ENCODE measurements at regions not wholly inside any gene's neighbourhood (a gene's known extent, or its start where the extent isn't known, plus 50 kb on each side); places are given as distances from the start of the nearest gene placed in this dataset.

- no peak for TF ChIP-seq CTCF (IDR thresholded peaks at IDR 0.05; ENCODE audit: insufficient read depth, low read depth, low read length)
- CTCF ChIA-PET, result no interaction called here
- no peak for DNase-seq (ENCODE audit: low read depth)
- no peaks in the 10 kb centered on the region for H3K27me3 ChIP-seq (ENCODE audit: control insufficient read depth, insufficient read depth, low read length)
- no peaks in the 10 kb centered on the region for H3K36me3 ChIP-seq (ENCODE audit: control insufficient read depth, insufficient read depth, low read length)
- no peak overlapping the region for H3K4me3 ChIP-seq (ENCODE audit: low read depth, low read length)
- POLR2A ChIA-PET, result interaction anchor here (0.6 kb wide), 1 partner anchor 351 kb away, joined by 3 read pairs; no protein-coding TSS in a partner anchor
These were observed 305.7 kb downstream of the PDGFC start for GRCh38 chr4:156665780-156666366.

- ChIA-PET CTCF (interaction anchor here (1.0 kb wide), 1 partner anchor 9 kb away, joined by 4 read pairs; no protein-coding TSS in a partner anchor), POLR2A (no interaction called here)
- no peaks in the 10 kb centered on the region for H3K36me3 ChIP-seq (ENCODE audit: control insufficient read depth, insufficient read depth, low read length)
- H3K4me3 ChIP-seq (ENCODE audit: low read depth, low read length), result no peak overlapping the region
- no peak for TF ChIP-seq CTCF (IDR thresholded peaks at IDR 0.05; ENCODE audit: insufficient read depth, low read depth, low read length)
- no peak for DNase-seq (ENCODE audit: low read depth)
- H3K27me3 ChIP-seq (ENCODE audit: control insufficient read depth, insufficient read depth, low read length), result no peaks in the 10 kb centered on the region
These were observed 307.9 kb downstream of the PDGFC start for GRCh38 chr4:156663663-156664062.

GRCh38 chr4:156662921-156663320 is 308.7 kb downstream of the PDGFC start:
- no peaks in the 10 kb centered on the region for H3K27me3 ChIP-seq (ENCODE audit: control insufficient read depth, insufficient read depth, low read length)
- ChIA-PET POLR2A (no interaction called here), CTCF (no interaction called here)
- no peak for DNase-seq (ENCODE audit: low read depth)
- TF ChIP-seq CTCF (IDR thresholded peaks at IDR 0.05; ENCODE audit: insufficient read depth, low read depth, low read length), result no peak
- H3K4me3 ChIP-seq (ENCODE audit: low read depth, low read length), result no peak overlapping the region
- no peaks in the 10 kb centered on the region for H3K36me3 ChIP-seq (ENCODE audit: control insufficient read depth, insufficient read depth, low read length)

- DNase-seq (ENCODE audit: low read depth), result no peak
- no peak overlapping the region for H3K4me3 ChIP-seq (ENCODE audit: low read depth, low read length)
- H3K36me3 ChIP-seq (ENCODE audit: control insufficient read depth, insufficient read depth, low read length), result no peaks in the 10 kb centered on the region
- no peaks in the 10 kb centered on the region for H3K27me3 ChIP-seq (ENCODE audit: control insufficient read depth, insufficient read depth, low read length)
- CTCF ChIA-PET, result no interaction called here
- no peak for TF ChIP-seq CTCF (IDR thresholded peaks at IDR 0.05; ENCODE audit: insufficient read depth, low read depth, low read length)
- POLR2A ChIA-PET, result no interaction called here
These were observed 310.0 kb downstream of the PDGFC start for GRCh38 chr4:156661555-156661954.

GRCh38 chr4:156660465-156660864 is 311.1 kb downstream of the PDGFC start:
- Histone ChIP-seq H3K27me3 (ENCODE audit: control insufficient read depth, insufficient read depth, low read length) (no peaks in the 10 kb centered on the region), H3K4me3 (ENCODE audit: low read depth, low read length) (no peak overlapping the region), H3K36me3 (ENCODE audit: control insufficient read depth, insufficient read depth, low read length) (no peaks in the 10 kb centered on the region)
- TF ChIP-seq CTCF (IDR thresholded peaks at IDR 0.05; ENCODE audit: insufficient read depth, low read depth, low read length), result no peak
- ChIA-PET POLR2A (no interaction called here), CTCF (interaction anchor here (0.6 kb wide), 1 partner anchor 110 kb away, joined by 4 read pairs; no protein-coding TSS in a partner anchor)
- DNase-seq (ENCODE audit: low read depth), result no peak

Data from BJ (cell line).